Stimulated activated CD8-positive, alpha-beta memory T cell treated with anti-CD3 and anti-CD28 coated beads, Interleukin-12 subunit alpha, Interleukin-12 subunit beta, amount 100 ng/mL, for 4 hours (primary cell): ENCODE measurements at regions not wholly inside any gene's neighbourhood (a gene's known extent, or its start where the extent isn't known, plus 50 kb on each side); places are given as distances from the start of the nearest gene placed in this dataset.

ENCODE experiments used
- DNase-seq: peaks from one replicate; pipeline ENCODE4 v3.0.0-alpha.2; 2020; ENCODE audit warnings: low read depth

GRCh38 chr3:105022813-105023212 lies 343.9 kb upstream of the ALCAM start:
- no peak for DNase-seq

GRCh38 chr3:105030211-105030610 lies 336.5 kb upstream of the ALCAM start:
- no peak for DNase-seq

GRCh38 chr3:105032541-105032940 lies 334.2 kb upstream of the ALCAM start:
- DNase-seq = no peak

- DNase-seq = no peak
Measured at GRCh38 chr3:105033081-105033480, 333.6 kb upstream of the ALCAM start.

- no peak for DNase-seq
Measured at GRCh38 chr3:105039004-105039403, 327.7 kb upstream of the ALCAM start.

GRCh38 chr3:105040026-105040622 lies 326.6 kb upstream of the ALCAM start:
- DNase-seq = no peak

GRCh38 chr3:105042586-105042985 lies 324.1 kb upstream of the ALCAM start:
- DNase-seq = no peak

GRCh38 chr3:105051111-105051510 lies 315.6 kb upstream of the ALCAM start:
- DNase-seq = no peak

GRCh38 chr3:105051972-105052371 lies 314.7 kb upstream of the ALCAM start:
- DNase-seq = no peak

- no peak for DNase-seq
Measured at GRCh38 chr3:105062853-105063252, 303.9 kb upstream of the ALCAM start.

- DNase-seq = no peak
Measured at GRCh38 chr3:105065895-105066839, 300.5 kb upstream of the ALCAM start.

GRCh38 chr3:105067361-105067760 lies 299.3 kb upstream of the ALCAM start:
- no peak for DNase-seq

GRCh38 chr3:105077060-105077822 lies 289.5 kb upstream of the ALCAM start:
- no peak for DNase-seq

- no peak for DNase-seq
Measured at GRCh38 chr3:105083945-105084344, 282.8 kb upstream of the ALCAM start.

- DNase-seq = no peak
Measured at GRCh38 chr3:105085506-105085905, 281.2 kb upstream of the ALCAM start.

- DNase-seq = no peak
Measured at GRCh38 chr3:105093371-105094252, 273.1 kb upstream of the ALCAM start.

GRCh38 chr3:105094588-105094987 lies 272.1 kb upstream of the ALCAM start:
- no peak for DNase-seq

- DNase-seq = no peak
Measured at GRCh38 chr3:105096071-105096470, 270.6 kb upstream of the ALCAM start.

- DNase-seq = no peak
Measured at GRCh38 chr3:105101603-105102002, 265.1 kb upstream of the ALCAM start.

GRCh38 chr3:105103139-105103538 lies 263.6 kb upstream of the ALCAM start:
- DNase-seq = no peak

- no peak for DNase-seq
Measured at GRCh38 chr3:105108823-105109222, 257.9 kb upstream of the ALCAM start.

GRCh38 chr3:105118905-105119304 lies 247.8 kb upstream of the ALCAM start:
- DNase-seq = no peak
